Ascending aorta (tissue), 2 donors: ENCODE measurements at regions not wholly inside any gene's neighbourhood (a gene's known extent, or its start where the extent isn't known, plus 50 kb on each side); places are given as distances from the start of the nearest gene placed in this dataset.
"Not testable (repeated sequence)": the region's sequence is repeated elsewhere in the genome, so short reads cannot be mapped to it uniquely, and the experiment has no call there.

Source experiments
- DNase-seq, 2 donors: peaks; one replicate each; pipeline ENCODE4 v3.0.0-alpha.2; 2019; ENCODE audit warnings: low spot score in 2 of 2
- H3K27ac ChIP-seq, 2 donors: fragments of 200-600 bp; sonication (generic); one replicate each; pipeline ENCODE4 v1.5.1; 2016 to 2017; ENCODE audit warnings: mild to moderate bottlenecking in 1 of 2
- H3K27me3 ChIP-seq: fragments of 200-600 bp; sonication (generic); one replicate; pipeline ENCODE4 v1.5.1; 2017
- H3K36me3 ChIP-seq, 2 donors: fragments of 200-600 bp; sonication (generic); one replicate each; pipeline ENCODE4 v1.5.1; 2016
- H3K4me1 ChIP-seq, 2 donors: fragments of 200-600 bp; sonication (generic); one replicate each; pipeline ENCODE4 v1.5.1; 2016 to 2017; ENCODE audit warnings: mild to moderate bottlenecking in 1 of 2
- H3K4me3 ChIP-seq, 2 donors: fragments of 200-600 bp; sonication (generic); one replicate each; pipeline ENCODE4 v1.5.1; 2016 to 2017; ENCODE audit warnings: mild to moderate bottlenecking in 1 of 2
- H3K9me3 ChIP-seq, 2 donors: fragments of 200-600 bp; sonication (generic); one replicate each; pipeline ENCODE4 v1.5.1; 2016
- intact Hi-C: fragments of 100-400 bp; cut with DNase I; formaldehyde crosslinking; loops from one replicate; pipeline ENCODE4 v1.15.1; 2023
- TF ChIP-seq, protein P1 (sequence below), 3 experiments: fragments of 200-600 bp in 2 of 3; fragments of 450-650 bp in 1 of 3; sonication (generic) in 2 of 3; IDR thresholded peaks; one replicate each; pipeline ENCODE4 v1.5.1; 2016 to 2019; ENCODE audit warnings: antibody characterized with exemption in 3 of 3, mild to moderate bottlenecking in 1 of 3, moderate library complexity in 1 of 3

DNA sequence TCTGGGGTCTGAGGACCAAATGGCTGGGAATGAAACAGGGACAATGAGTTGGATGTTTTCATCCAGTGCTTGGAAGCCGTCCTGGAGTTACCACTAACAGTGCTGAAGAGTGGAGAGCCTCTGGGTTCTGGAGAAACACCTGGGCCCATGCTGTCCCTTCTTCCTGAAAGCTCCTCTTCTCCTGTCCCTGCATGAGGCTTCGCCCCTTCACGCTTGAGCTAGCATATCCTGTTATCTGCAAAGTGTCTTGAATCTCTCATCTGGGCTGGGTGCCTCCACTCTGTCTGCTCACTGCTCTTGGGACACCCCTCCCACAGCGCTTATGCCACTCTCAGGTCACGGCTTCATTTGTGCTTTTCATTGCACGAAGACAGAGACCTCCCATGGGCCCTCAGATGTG lies 154.5 kb downstream of the MYCN start:
- Histone ChIP-seq H3K4me1 (no peaks in the 10 kb centered on the region), H3K27ac (no peak overlapping the region), H3K27me3 (no peaks in the 10 kb centered on the region), H3K36me3 (no peaks in the 10 kb centered on the region), H3K9me3 (no peaks in the 10 kb centered on the region), H3K4me3 (no peak overlapping the region)
- no peak for DNase-seq
- TF ChIP-seq, protein P1, sequence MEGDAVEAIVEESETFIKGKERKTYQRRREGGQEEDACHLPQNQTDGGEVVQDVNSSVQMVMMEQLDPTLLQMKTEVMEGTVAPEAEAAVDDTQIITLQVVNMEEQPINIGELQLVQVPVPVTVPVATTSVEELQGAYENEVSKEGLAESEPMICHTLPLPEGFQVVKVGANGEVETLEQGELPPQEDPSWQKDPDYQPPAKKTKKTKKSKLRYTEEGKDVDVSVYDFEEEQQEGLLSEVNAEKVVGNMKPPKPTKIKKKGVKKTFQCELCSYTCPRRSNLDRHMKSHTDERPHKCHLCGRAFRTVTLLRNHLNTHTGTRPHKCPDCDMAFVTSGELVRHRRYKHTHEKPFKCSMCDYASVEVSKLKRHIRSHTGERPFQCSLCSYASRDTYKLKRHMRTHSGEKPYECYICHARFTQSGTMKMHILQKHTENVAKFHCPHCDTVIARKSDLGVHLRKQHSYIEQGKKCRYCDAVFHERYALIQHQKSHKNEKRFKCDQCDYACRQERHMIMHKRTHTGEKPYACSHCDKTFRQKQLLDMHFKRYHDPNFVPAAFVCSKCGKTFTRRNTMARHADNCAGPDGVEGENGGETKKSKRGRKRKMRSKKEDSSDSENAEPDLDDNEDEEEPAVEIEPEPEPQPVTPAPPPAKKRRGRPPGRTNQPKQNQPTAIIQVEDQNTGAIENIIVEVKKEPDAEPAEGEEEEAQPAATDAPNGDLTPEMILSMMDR (IDR thresholded peaks at IDR 0.05): no peak
- intact Hi-C loops: no loop called here

DNA sequence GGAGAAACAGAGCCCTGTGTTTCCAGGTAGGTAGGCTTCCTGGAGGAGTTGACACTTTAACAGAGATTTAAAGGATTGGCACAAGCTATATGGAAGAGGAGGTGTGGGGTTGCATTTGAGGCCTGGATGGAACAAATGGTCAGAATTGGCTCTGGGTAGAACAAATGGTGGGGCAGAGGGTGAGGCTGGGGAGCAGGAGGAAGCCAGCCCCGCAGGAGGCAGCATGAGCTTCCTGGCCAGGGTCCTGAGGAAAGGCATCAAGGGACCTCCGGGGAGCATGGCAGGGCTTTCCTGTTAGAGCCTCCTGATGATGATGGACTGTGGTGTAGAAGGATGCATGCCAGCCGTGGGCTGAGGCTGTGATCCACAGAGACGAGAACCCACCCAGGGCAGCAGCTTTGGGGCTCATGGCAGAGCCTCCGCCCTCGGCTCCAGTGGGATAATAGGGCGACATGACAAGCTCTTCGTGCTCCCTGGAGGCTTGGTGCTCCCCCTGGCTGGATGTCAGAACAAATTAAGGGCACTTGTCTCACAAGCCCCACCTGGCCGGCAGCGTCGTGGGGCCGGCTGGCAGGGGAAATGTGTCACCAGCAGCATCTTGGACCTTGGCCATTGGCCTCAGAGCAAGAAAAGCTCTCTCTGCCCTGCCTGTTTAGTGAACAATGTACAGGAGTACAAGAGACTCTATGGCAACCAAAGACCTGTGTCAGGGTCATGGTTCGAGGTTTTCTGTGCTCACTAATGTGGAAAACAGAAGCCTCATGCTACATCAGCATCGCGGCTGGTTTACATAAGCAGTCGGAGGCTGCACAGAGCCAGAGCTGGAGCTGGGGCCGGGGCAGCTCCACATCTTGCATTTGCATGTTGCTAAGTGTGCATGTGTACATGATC lies 153.5 kb downstream of the MYCN start:
- intact Hi-C loops: no loop called here
- Histone ChIP-seq H3K4me1 (no peaks in the 10 kb centered on the region), H3K9me3 (no peaks in the 10 kb centered on the region), H3K4me3 (no peak overlapping the region), H3K36me3 (no peaks in the 10 kb centered on the region), H3K27me3 (no peaks in the 10 kb centered on the region), H3K27ac (no peak overlapping the region)
- no peak for DNase-seq
- TF ChIP-seq, protein P1 (IDR thresholded peaks at IDR 0.05): no peak

DNA sequence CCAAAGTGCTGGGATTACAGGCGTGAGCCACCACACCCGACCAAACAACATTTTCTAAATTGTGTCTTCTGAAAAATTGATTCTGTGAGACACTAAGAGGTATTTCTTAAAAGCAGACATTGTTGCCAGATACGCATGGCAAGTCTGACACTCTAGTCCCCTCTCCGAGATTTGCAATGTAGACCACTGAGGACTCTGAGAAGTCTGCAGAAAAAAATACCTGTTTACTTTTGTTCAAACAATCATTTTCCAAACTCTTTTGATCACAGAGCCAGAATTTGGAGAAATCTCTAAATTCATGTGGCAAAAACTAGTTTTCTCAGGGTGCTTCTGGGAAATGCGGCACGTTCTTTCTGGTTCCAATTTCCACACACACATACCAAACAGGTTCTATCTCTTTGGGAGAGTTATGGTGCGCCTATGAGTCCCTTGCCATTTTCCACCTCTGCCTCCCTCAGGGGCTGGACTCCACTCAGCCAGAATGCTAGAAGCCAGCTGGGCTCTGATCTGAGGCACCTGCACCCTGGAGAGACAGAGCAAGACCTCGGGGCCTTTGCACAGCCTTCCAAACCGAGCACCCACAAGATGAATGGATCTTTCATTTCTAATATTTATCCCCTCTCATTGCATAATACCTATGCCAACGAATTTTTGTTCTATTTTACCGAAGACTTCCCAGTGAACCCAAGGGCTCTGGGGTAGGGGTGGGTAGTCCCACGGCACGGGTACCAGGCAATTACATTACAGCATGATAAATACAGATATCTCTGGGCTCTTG lies 152.7 kb downstream of the MYCN start:
- Histone ChIP-seq H3K4me1 (no peaks in the 10 kb centered on the region), H3K27me3 (no peaks in the 10 kb centered on the region), H3K9me3 (no peaks in the 10 kb centered on the region), H3K36me3 (no peaks in the 10 kb centered on the region), H3K4me3 (no peak overlapping the region), H3K27ac (no peak overlapping the region)
- TF ChIP-seq, protein P1 (IDR thresholded peaks at IDR 0.05): no peak
- DNase-seq: no peak
- intact Hi-C loops: no loop called here

DNA sequence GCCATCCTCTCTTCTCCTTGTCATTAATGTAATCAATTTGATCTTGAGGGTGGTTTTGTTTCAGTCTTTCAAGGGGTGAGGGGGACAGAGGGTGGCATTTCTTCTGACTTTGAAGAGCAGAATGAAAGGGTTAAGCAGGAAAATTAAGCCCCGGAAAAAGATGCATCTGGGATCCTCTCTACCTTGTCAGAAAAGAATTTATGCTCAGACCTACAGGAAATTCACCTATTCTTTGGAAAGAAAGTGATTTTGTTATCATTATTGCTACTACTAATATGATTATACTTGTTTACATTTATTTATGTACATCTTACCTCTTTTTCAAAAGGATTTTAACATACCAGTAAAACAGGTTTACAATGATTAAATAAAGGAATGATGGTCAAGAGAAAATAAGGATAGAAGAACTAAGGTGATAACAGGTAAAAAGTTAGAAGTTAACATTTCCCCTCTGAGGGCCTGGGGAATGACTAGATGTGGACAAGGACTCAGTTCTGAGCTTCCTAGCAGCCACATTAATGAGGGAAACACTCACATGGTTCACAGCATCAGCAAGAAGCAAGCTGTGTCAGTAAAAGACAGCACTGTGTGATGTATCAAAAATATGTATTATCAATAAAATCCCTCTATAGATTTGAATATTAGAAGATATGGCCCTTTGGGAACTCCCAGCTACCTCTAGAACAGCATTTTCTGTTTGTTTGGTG lies 151.4 kb downstream of the MYCN start:
- Histone ChIP-seq H3K36me3 (no peaks in the 10 kb centered on the region), H3K27ac (no peak overlapping the region), H3K4me1 (no peaks in the 10 kb centered on the region), H3K27me3 (no peaks in the 10 kb centered on the region), H3K4me3 (no peak overlapping the region), H3K9me3 (no peaks in the 10 kb centered on the region)
- TF ChIP-seq, protein P1 (IDR thresholded peaks at IDR 0.05): no peak
- intact Hi-C loops: no loop called here
- DNase-seq: no peak

DNA sequence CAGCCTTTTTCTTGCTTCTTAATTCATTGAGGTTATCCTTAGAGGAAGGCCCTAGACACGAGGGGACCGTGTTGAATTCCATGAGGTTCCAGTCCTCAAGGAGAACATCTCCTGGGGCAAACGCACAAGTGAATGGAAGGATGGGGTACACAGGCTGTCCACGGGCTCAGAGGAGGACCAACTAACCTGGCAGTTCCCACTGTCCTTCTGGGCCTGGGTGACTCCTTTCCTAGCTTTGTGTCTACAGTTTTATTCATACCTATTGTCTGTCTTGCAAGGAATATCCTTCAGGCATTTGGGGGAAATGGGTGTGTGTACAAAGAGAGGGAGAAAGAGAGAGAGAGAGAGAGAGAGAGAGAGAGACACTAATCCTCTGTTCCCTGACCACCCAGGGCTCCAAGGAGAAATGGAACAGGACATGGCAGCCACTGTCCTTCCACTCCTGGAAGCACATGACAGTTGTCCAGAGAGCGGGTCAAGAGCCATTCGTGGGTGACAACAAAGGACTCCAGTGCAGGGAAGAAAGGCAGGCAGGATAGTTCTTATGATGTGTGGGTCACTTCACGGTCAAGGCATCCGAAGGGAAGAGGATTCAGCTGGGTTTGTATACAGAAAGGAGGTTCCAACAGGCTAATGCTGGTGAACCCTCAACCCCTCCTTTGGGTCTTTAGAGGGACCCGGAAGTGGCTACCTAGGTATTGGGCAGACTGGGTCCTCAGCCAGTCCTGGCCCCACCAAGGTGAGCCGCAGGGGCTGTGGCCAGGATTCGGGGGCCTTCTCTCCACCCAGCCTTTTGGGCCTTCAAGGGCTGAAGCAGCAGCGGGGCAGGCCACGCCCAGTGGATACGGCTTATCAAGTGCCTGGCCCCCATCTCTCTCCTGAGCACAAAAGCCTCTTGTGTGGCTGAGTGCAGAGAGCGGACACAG lies 150.6 kb downstream of the MYCN start:
- Histone ChIP-seq H3K27ac (no peak overlapping the region), H3K4me3 (no peak overlapping the region), H3K9me3 (no peaks in the 10 kb centered on the region), H3K36me3 (no peaks in the 10 kb centered on the region), H3K4me1 (no peaks in the 10 kb centered on the region), H3K27me3 (no peaks in the 10 kb centered on the region)
- TF ChIP-seq, protein P1 (IDR thresholded peaks at IDR 0.05): no peak
- no peak for DNase-seq
- intact Hi-C loops: no loop called here

DNA sequence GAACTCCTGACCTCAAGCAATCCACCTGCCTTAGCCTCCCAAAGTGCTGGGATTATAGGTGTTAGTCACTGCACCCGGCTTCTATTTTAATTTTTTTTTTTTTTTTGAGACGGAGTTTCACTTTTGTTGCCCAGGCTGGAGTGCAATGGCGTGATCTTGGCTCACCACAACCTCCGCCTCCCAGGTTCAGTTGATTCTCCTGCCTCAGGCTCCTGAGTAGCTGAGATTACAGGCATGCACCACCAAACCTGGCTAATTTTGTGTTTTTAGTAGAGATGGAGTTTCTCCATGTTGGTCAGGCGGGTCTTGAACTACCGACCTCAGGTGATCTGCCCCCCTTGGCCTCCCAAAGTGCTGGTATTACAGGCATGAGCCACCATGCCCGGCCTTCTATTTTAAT lies 149.1 kb downstream of the MYCN start:
- H3K27ac ChIP-seq, H3K4me3 ChIP-seq, H3K36me3 ChIP-seq, H3K4me1 ChIP-seq, intact Hi-C loops, DNase-seq, H3K27me3 ChIP-seq, H3K9me3 ChIP-seq: not testable (repeated sequence)
